ENCODE measurements at regions not wholly inside any gene's neighbourhood (a gene's known extent, or its start where the extent isn't known, plus 50 kb on each side); places are given as distances from the start of the nearest gene placed in this dataset.

DNA sequence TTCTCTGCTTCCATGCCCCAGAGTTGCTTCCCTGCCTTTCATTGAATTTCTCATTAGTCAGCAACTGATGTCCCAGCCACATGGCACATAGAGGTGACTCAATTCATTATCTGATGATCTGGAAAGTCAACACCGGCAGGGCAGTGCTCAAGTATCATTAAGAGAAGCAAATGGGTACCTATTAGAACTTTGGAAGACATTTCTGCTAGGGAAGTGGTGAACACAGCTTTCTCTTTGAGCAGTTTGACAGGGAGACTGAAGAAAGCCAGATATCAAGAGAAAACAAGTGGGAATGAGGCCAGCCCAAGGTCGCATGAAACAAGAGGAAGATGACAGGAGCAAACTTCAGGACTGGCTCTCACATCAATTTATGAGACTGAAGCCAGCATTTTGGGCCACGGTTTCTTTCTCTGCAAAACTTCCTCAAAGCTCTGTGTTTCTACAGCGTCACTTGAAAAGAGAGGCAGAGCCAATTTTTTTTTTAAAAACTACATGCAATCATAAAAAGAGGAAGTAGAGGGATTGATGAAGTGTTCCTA lies 108.3 kb upstream of the RPS6KA3 start:
- no peak for TF ChIP-seq POLR2A (IDR thresholded peaks at IDR 0.05; ENCODE audit: extremely low read depth, insufficient read length)
- TF ChIP-seq, protein P1, sequence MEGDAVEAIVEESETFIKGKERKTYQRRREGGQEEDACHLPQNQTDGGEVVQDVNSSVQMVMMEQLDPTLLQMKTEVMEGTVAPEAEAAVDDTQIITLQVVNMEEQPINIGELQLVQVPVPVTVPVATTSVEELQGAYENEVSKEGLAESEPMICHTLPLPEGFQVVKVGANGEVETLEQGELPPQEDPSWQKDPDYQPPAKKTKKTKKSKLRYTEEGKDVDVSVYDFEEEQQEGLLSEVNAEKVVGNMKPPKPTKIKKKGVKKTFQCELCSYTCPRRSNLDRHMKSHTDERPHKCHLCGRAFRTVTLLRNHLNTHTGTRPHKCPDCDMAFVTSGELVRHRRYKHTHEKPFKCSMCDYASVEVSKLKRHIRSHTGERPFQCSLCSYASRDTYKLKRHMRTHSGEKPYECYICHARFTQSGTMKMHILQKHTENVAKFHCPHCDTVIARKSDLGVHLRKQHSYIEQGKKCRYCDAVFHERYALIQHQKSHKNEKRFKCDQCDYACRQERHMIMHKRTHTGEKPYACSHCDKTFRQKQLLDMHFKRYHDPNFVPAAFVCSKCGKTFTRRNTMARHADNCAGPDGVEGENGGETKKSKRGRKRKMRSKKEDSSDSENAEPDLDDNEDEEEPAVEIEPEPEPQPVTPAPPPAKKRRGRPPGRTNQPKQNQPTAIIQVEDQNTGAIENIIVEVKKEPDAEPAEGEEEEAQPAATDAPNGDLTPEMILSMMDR (IDR thresholded peaks at IDR 0.05; ENCODE audit: low read depth, low read length), result no peak
- no peak for TF ChIP-seq MYC (IDR thresholded peaks at IDR 0.05; ENCODE audit: low read depth, low read length)
- TF ChIP-seq, protein P2, sequence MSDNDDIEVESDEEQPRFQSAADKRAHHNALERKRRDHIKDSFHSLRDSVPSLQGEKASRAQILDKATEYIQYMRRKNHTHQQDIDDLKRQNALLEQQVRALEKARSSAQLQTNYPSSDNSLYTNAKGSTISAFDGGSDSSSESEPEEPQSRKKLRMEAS (IDR thresholded peaks at IDR 0.05; ENCODE audit: low read depth, low read length), result no peak

Data from NB4 (cell line).